Activated naive CD8-positive, alpha-beta T cell treated with anti-CD3 and anti-CD28 coated beads, Interleukin-2, amount 50 U/mL, for 16 hours (primary cell): ENCODE measurements at regions not wholly inside any gene's neighbourhood (a gene's known extent, or its start where the extent isn't known, plus 50 kb on each side); places are given as distances from the start of the nearest gene placed in this dataset.
"Not testable (repeated sequence)": the region's sequence is repeated elsewhere in the genome, so short reads cannot be mapped to it uniquely, and the experiment has no call there.

Source experiments
- DNase-seq: peaks from one replicate; pipeline ENCODE4 v3.0.0-alpha.2; 2020; ENCODE audit warnings: low read depth, low spot score

DNA sequence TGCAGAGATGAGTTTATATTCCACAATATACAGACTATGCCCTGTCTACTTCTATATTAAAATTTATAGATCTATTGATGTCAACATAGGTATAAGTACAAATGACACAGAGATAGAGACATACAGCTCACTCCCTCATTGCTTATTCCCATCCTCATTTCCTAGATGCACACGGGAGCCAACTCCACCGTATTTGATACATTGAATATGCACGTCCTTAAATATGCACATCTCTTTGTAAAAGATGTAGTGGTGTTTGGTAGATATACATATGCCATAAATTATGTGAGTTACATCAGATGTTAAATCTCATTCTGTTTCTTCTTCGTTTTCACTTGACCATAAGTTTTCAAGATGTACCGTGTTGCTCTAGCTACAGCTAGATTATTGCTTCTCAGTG is 179.2 kb upstream of the RAB6C start:
- DNase-seq = no peak

DNA sequence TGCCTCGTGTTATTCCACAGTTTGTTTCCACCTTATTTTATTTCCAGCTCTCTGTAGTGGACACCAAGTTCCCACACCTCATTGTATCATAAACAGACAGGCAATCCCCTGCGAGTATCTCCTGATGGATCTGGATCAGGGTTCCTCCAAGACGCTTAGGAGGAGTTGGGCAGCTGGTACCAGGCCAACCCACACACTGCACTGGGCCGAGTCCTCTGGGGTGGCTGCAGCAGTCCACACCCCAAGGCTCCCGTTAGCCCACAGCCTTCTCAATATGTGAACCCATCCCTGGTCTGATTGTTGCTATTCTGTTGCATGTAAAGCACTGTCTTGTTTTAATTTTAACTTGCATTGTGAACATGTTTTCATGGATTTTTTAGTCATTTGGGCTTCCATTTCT is 178.8 kb upstream of the RAB6C start:
- DNase-seq = no peak

DNA sequence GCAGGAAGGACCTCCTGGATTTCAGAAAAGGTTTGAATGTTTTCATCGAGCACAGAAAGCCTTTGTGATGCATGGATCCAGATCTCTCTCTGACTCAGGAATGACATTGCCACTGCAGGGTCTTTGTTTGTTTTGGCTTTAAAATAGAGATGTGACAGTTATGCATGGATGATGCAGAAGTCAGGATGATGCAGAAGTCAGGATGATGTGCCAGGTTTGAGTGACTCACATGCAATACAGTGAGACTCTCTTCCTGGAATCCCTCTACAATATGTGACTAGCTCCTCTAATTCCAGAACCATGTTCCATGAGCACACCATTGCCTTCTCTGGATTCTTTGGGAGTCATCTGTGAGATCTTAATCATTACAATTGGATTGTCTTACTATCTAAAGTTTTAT is 177.9 kb upstream of the RAB6C start:
- no peak for DNase-seq

DNA sequence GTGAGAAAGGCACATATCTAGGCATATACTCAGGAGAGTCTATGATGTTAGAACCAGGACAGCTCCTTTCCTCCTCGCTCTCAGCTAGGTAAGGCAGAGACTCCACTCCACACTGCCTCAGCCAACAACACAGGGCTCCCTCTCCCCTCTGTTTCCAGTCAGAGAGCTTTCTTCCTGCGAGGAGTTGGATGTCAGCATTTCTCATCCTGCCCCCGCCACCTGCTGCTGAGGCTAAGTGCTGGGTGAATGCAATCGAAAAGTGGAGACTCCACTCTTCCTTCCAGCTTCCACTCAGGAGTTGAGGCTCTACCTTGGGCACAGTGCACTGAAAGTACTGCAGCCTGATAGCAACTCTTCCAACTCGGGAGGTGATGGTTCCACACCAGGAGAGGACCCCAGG is 177.2 kb upstream of the RAB6C start:
- DNase-seq = no peak

DNA sequence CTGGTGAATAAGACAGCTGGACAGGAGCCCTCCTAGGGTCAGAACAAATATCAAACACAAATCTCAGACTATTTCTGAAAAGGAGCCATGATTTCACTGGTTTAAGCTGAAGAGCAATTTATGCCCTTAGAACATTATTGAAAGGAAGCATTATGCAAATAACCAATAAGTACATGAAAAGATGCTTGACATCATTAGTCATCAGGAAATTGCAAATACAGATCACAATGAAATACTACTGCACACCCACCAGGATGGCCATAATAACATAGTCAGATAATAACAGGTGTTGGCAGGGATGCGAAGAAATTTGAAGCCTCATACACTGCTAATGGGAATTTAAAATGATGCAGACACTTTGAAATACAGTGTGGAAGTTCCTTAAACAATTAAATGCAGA is 176.4 kb upstream of the RAB6C start:
- DNase-seq = no peak

DNA sequence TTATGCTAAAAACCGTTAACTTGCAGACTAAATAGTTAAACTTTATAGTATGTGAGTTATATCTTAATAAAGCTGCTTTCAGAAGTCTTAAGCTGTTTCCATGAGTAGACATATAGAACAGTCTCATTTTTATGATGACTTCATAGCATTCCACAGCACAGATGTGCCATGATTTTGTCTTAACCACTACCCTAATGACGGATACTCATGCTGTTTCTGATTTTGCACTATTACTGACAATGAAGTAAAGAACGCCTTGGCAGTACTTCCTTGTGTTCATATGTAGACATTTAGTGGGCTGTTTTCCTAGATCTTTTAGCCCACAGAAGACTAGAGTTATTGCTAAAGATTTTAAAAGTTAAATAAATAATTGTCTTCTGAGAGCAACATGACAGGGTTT is 175.6 kb upstream of the RAB6C start:
- no peak for DNase-seq

DNA sequence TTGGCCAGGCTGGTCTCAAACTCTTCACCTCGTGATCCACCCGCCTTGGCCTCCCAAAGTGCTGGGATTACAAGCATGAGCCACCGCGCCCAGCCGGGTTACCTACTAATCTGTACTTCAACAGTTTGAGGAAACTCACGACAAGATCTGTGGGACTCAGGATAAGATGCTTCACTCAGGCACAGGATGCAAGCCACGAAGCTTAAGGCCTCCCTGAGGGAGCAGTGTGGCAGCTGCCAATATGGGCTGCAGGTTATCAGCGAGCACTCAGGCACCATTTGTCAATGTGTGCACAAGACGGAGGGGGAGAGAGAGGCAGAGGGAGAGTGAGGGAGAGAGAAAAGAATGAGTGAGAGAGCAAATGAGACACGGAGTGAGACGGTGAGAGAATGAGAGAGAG is 173.6 kb upstream of the RAB6C start:
- no peak for DNase-seq

DNA sequence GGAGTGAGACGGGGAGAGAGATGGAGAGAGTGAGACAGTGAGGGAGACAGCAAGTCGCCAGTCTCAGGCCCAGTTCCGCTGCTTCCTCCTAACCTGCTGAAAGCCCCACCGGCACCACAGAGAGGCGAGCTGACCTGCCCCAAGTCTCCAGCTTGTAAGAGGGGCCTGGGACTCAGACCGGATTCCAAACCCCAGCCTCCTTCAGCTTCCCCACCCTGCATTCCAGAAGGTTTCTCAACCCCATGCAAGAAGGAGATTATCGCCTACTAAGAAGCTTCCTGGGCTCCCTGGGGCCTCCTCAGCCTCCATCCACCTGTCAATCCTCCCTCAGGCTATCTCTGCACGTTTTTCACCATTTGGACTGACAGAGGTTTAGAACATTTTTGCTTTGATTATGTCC is 173.1 kb upstream of the RAB6C start:
- DNase-seq = no peak

DNA sequence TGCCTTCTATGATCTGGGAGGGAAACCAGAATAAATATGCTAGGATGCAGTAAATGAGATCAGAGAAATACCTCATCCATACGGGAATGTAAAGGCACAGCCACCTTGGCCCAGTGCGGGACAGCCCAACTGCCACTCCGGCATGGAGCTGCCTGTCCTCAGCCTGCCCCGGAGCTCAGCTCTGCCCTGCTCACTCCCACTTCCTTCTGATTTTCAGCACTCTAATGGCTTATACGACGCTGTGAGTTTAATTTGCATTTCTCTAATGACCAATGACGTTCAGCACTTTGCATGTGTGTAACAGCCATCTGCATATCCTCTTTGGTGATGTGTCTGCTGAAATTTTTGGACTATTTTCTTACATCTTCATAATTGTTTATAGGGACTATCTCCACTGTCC is 172.5 kb upstream of the RAB6C start:
- no peak for DNase-seq

DNA sequence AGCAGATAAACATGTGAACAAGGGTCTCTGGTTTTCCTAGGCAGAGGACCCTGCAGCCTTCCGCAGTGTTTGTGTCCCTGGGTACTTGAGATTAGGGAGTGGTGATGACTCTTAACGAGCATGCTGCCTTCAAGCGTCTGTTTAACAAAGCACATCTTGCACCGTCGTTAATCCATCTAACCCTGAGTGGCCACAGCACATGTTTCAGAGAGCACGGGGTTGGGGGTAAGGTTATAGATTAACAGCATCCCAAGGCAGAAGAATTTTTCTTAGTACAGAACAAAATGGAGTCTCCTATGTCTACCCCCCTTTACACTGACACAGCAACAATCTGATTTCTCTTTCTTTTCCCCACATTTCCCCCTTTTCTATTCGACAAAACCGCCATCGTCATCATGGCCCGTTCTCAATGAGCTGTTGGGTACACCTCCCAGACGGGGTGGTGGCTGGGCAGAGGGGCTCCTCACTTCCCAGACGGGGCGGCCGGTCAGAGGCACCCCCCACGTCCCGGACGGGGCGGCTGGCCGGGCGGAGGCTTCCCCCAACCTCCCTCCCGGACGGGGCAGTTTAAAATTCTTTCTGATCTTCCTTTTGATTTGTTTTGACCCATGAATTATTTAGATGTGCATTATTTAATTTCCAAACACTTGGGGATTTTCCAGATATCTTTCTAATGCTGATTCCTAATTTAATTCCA is 171.7 kb upstream of the RAB6C start:
- DNase-seq = not testable (repeated sequence)

DNA sequence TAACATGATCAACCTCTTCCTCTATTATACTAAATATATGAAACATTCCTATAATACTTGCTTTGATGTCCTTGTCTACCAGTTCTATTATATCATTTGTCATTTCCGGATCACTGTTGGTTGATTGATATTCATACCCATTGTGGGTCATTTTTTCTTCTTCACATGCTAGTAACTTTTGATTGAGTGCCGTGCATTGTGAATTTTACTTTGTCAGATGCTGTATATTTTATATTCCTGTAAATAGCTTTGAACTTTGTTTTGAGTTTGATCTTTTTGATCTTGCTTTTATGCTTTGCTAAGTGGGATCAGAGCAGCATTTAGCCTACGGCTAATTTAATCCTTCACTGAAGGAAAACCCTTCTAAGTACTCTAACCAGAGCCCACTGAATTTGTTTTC is 168.9 kb upstream of the RAB6C start:
- DNase-seq = no peak

DNA sequence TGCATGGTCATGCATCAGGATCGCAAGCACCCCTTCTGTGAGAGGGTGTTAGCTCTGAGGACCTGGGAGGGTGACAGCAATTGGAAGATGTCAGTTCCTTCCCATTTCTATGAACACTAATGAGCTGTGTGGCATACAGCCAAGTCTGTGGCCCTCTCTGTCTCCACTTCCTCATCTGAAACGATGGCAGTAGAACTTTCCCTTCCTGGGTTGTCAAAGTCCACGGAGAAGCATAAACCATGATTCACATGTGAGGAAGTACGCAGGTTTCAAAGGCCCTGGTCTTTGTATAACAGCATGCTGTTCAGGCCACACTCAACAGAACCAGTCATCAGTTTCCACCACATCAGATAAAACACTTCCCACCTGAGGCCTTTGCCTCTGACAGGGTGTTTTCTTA is 167.4 kb upstream of the RAB6C start:
- DNase-seq = no peak

DNA sequence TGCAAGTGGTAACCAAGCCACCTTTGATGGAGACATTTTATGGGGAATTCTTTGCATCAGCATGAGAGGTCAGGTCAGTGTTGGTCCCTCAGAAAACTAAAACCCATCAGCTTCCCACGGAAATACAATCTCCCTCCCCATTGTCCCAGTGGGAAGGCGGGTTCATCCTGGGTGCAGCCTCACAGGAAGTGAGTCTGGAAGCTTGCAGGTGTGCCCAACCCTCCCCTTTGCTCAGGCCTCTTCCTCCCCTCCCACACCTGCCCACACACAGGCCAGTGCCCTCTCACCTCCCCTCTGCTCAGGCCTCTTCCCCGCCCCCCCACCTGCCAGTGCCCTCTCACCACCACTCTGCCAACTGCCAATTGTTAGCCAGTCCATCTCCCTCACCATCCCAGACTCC is 166.8 kb upstream of the RAB6C start:
- DNase-seq = no peak

DNA sequence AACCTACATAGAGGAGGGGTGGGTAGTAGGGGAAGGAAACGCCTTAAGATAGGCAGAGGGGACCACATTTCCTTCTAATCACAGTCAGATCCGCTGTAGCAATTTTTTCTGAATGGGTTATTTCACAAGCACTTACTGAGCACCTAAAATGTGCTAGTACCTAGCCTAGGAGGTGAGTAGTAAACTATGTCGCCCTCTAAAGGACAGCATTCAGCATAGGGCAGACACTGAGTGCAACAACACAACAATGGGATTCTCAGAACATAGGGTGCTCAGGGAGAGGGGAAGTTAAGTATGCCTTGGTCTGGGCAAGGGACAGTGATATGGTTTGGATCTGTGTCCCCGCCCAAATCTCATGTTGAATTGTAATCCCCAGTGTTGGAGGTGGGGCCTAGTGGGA is 166.1 kb upstream of the RAB6C start:
- DNase-seq = no peak

DNA sequence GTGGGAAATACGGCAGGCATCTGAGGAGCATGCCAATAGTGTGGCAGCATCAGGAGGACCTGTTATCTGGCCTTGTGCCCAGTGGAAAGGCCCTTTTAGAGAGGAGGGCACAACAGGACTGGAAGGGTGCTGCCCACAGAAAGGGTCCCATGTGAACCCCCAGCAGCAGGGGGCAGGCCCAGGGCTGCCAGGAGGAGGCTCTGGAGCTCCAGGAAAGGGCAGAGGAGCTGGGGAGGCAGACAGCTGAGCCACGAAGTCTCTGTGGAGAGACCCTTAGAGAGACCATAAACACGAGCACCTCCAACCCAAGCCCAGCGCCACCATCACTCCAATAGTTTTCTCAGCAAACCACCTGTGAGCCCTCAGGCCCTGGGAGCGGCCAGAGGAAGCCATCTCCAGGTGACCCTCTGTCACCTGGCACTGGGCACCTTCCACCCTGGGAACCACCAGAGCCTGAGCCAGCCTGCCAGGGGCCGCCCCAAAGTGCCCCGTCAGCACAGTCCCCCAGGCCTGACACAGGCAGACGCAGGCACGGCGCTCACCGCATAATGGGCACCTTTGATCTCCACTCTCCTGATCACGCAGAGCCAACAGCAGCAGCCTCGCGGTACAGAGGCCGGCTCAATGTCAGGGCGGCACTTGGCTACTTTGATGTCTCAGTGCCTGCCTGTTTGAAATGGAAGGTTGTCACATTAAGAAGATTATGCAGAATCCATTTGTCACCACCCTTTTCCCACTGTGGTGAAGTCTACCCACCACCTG is 162.5 kb upstream of the RAB6C start:
- no peak for DNase-seq

DNA sequence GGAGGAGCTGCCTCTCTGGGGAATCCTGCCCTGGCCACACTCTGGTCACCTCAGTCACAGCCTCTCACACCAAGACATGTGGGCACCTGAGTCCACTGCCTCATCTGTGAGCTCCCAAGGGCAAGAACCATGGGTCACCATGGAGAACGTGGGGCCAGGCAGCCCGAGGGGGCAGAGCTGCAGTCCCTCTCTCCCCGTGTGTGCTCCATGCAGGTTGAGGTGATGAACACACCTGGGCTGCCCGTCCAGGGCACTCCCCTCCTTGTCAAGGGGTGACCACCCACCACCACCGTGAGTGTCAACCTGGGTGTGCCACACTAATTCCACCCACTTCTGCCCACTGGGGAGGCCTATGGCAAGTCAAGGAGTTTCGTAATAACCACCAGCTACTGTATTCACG is 159.6 kb upstream of the RAB6C start:
- no peak for DNase-seq

DNA sequence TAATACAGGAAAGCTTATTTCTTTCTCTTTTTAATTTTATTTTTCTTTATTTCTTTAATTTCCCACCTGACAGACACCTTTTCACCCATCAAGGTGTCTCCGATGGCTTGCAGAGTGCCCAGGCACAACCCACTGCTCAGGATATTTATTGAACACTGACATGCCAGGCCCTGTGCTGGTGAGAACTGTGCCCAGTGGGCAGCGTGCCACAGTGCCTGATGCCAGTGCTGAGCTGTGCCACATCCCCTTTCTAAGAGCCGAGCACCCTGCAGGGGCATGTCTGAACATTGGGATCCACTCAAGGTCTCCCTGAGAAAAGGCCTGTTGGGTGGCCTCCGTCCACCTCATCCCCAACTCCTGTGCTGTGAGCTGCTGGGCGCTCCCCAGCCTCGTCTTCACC is 158.6 kb upstream of the RAB6C start:
- no peak for DNase-seq

DNA sequence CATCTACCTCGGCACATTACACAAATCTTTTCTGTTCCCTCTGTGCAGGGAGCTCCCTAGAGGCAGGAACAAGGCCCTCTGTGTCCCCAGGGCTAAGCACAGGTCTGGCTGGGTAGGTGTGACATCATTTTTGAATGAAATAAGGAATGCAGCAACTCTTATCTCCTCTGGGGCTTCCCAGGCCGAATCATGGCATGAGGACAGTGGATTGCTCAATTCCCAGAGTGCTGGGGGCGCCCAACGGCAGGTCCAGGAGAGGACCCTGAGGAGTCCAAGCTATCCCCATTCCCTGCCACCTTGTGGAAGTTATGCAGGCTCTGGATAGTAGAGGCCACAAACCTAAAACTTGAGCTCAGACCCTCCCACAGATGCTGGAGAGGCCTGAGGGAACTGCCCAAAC is 158.0 kb upstream of the RAB6C start:
- DNase-seq = no peak

DNA sequence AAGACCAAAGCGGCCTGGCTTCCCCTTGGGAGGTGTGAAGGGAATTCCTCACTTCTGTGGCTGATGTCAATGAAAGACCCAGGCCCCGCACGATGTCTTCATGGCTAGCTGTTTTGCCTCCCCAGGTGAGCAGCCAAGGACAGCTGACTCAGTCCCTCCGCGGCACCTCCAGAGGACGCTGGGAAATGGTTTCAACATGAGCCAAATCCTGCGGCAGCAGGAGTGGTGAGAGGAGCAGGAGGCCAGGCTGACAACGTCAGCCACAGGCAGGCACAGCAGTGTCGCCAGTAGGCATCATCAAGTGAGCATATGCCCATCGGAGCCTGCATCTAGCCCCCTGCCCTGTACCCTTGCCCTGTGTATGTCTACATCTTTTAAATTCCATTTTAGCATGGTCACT is 156.4 kb upstream of the RAB6C start:
- no peak for DNase-seq

DNA sequence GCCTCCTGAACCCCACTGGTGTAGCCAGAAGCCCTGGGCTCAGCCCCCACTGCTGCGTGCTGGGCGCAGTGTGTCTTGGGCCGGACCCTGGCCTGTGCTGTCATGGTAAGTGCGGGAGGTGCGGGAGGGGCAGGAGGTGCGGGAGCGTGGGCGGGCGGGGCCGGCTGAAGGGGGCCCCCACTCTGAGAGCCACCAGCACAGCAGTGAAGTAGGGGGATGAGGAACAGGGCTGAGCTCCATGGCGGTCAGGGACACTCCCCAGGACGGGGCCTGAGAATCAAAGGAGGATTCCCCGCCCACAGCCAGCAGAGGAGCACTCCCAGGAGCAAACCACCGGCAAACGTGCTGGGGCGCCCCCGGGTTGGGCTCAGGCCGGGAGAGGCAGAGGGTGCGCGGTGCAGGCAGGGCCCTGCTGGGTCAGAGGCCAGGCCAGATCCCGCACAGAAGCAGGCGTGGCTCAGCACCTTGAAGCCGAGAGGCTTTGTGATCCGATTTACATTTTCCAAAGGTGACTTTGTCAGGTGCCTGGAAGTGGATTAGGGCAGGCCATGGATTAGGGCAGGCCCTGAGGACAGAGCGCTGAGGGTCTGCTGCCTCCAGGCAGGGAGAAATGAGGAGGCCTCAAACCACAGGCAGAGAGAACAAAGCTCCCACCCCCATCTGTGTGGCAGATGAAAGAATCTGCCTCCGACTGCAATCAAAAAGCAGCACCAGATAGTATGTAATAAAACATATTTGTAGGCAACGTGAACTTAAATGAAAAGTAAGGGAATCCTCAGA is 152.0 kb upstream of the RAB6C start:
- DNase-seq = no peak

DNA sequence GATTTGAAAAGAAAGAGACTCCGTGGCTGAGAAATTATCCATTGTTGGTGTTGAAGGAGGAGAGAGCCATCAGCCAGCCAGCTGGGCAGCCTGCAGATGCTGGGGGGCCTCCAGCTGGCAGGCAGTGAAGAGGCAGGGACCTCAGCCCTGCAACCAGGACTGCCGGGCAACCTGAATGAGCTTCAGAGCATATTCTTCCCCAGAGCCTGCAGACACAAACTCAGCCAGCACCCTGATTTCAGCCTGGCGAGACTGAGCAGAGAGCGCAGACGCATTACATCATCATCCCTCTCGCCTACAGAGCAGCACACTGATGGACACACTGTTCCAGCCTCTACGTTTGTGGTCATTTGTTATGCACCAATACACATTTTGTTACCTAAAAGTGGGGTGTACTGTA is 150.7 kb upstream of the RAB6C start:
- no peak for DNase-seq

DNA sequence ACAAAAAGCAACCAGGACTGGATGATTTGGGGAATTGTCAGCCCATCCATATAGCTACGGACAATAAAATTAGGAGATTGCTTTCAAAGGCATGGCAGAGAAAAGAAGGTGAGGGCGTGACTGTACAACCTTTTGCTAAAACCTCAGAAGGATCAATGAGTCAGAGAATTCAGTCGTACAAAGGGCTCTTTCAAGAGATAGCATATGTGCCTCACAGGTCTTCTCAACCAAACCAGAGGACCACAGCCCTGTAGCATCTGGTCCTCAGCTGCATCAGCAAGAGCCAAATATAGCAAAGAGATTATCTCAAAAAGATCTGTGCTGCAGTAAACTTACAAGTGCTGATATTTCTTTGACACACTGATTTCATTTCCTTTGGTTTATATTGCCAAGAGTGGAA is 149.9 kb upstream of the RAB6C start:
- no peak for DNase-seq

DNA sequence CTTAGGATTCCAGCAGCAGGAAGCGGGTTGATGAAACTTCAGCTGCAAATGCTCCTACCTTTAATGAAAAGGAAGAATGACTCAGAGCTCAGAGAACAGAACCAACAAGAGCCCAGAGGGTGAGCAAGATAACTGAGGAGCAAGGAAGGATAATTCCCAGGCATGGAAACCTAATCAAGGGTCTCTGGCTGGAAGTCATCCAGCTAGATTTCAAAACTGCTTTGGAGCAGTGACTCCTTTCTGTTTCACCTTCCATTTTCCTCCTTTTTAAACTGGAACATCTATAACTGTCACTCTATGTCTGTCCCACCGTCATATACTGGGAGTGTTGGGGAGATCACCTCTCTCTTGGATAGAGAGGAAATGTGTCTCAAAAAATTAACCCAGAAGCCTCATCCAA is 148.4 kb upstream of the RAB6C start:
- no peak for DNase-seq
